Neural crest cell (in vitro differentiated cells): ENCODE measurements at regions not wholly inside any gene's neighbourhood (a gene's known extent, or its start where the extent isn't known, plus 50 kb on each side); places are given as distances from the start of the nearest gene placed in this dataset.

Source experiments
- DNase-seq: peaks from one replicate; pipeline ENCODE4 v3.0.0; 2021; ENCODE audit warnings: low read depth, mixed read lengths, low spot score
- H3K27ac Mint-ChIP-seq: one replicate; pipeline ENCODE4 v1.8.0; 2021; ENCODE audit warnings: mild to moderate bottlenecking, mixed read lengths; ENCODE audit not compliant: unreplicated experiment
- H3K27me3 Mint-ChIP-seq: 2 replicates; pipeline ENCODE4 v1.8.0; 2021; ENCODE audit warnings: low read depth, mild to moderate bottlenecking, mixed read lengths
- H3K36me3 Mint-ChIP-seq: 2 replicates; pipeline ENCODE4 v1.8.0; 2021; ENCODE audit warnings: low read depth, mild to moderate bottlenecking, mixed read lengths
- H3K4me1 Mint-ChIP-seq: 2 replicates; pipeline ENCODE4 v1.8.0; 2021; ENCODE audit warnings: mixed read lengths
- H3K4me3 Mint-ChIP-seq: one replicate; pipeline ENCODE4 v1.8.0; 2021; ENCODE audit warnings: mild to moderate bottlenecking, mixed read lengths
- H3K9me3 Mint-ChIP-seq: 2 replicates; pipeline ENCODE4 v1.8.0; 2021; ENCODE audit warnings: mixed read lengths
- CTCF ChIP-seq: fragments of 200-600 bp; sonication (generic); conservative IDR thresholded peaks from 2 replicates; pipeline ENCODE4 v1.5.0; 2021; ENCODE audit warnings: antibody characterized with exemption, mild to moderate bottlenecking

GRCh38 chr15:70395164-70395563 is 297.4 kb upstream of the TLE3 start:
- peaks cover 14% of the 10 kb centered on the region for H3K4me1 Mint-ChIP-seq
- H3K27me3 Mint-ChIP-seq = no peaks in the 10 kb centered on the region
- no peak overlapping the region for H3K27ac Mint-ChIP-seq
- no peak for TF ChIP-seq CTCF
- H3K4me3 Mint-ChIP-seq = no peak overlapping the region
- DNase-seq = no peak
- H3K36me3 Mint-ChIP-seq = no peaks in the 10 kb centered on the region
- peaks cover 6% of the 10 kb centered on the region for H3K9me3 Mint-ChIP-seq

- H3K9me3 Mint-ChIP-seq = peaks cover 6% of the 10 kb centered on the region
- H3K27ac Mint-ChIP-seq = no peak overlapping the region
- H3K36me3 Mint-ChIP-seq = no peaks in the 10 kb centered on the region
- no peak for TF ChIP-seq CTCF
- no peak overlapping the region for H3K4me3 Mint-ChIP-seq
- DNase-seq = no peak
- peaks cover 8% of the 10 kb centered on the region for H3K4me1 Mint-ChIP-seq
- no peaks in the 10 kb centered on the region for H3K27me3 Mint-ChIP-seq
Observed at GRCh38 chr15:70390723-70391122, 293.0 kb upstream of the TLE3 start.

GRCh38 chr15:70387993-70388392 is 290.3 kb upstream of the TLE3 start:
- H3K27me3 Mint-ChIP-seq = no peaks in the 10 kb centered on the region
- no peak for DNase-seq
- no peak overlapping the region for H3K27ac Mint-ChIP-seq
- H3K4me3 Mint-ChIP-seq = no peak overlapping the region
- H3K4me1 Mint-ChIP-seq = peaks cover 12% of the 10 kb centered on the region
- no peaks in the 10 kb centered on the region for H3K36me3 Mint-ChIP-seq
- TF ChIP-seq CTCF = no peak
- H3K9me3 Mint-ChIP-seq = peaks cover 6% of the 10 kb centered on the region

- Mint-ChIP-seq H3K27ac (no peak overlapping the region), H3K9me3 (peaks cover 6% of the 10 kb centered on the region), H3K4me1 (peaks cover 12% of the 10 kb centered on the region), H3K36me3 (no peaks in the 10 kb centered on the region), H3K27me3 (no peaks in the 10 kb centered on the region), H3K4me3 (no peak overlapping the region)
- TF ChIP-seq CTCF = no peak
- no peak for DNase-seq
Observed at GRCh38 chr15:70387081-70387480, 289.4 kb upstream of the TLE3 start.

GRCh38 chr15:70385711-70386110 is 288.0 kb upstream of the TLE3 start:
- no peak overlapping the region for H3K4me3 Mint-ChIP-seq
- no peak for DNase-seq
- H3K27ac Mint-ChIP-seq = no peak overlapping the region
- no peaks in the 10 kb centered on the region for H3K36me3 Mint-ChIP-seq
- H3K27me3 Mint-ChIP-seq = no peaks in the 10 kb centered on the region
- H3K4me1 Mint-ChIP-seq = peaks cover 12% of the 10 kb centered on the region
- H3K9me3 Mint-ChIP-seq = peaks cover 2% of the 10 kb centered on the region
- TF ChIP-seq CTCF = no peak

- Mint-ChIP-seq H3K9me3 (no peaks in the 10 kb centered on the region), H3K4me3 (no peak overlapping the region), H3K27ac (no peak overlapping the region), H3K4me1 (peaks cover 12% of the 10 kb centered on the region), H3K27me3 (no peaks in the 10 kb centered on the region), H3K36me3 (no peaks in the 10 kb centered on the region)
- TF ChIP-seq CTCF = no peak
- no peak for DNase-seq
Observed at GRCh38 chr15:70385052-70385451, 287.3 kb upstream of the TLE3 start.
